ENCODE measurements at regions not wholly inside any gene's neighbourhood (a gene's known extent, or its start where the extent isn't known, plus 50 kb on each side); places are given as distances from the start of the nearest gene placed in this dataset.

DNA sequence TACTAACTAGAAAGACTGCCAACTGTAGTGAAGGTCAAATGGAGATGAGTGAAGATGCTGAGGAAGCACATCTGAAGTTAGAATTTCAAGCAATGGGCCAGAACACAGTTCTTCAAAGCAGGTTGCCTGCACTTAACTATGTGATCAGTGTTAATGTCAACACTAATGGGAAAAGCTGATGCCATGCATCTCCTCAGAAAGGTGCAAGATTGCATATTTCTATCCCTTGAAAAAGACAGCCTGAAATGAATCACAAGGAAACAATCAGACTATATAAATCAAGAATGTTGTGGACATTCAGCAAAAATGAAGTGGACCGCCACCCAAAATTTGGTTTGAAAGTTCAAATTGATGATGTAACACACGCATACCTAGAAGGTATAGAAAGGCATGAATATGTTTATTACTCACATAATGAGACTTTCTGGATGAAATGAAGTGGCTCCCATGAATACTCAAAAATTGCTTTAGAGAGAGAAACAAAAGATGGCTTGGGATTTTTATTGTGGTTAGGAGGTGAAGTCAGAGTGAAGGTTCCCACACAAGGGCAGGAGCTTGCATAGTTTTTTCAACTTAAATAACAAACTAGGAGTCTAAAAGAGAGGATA, 522.4 kb downstream of the KCTD12 start:
- no peak overlapping the region for H3K27ac ChIP-seq (ENCODE audit: low read depth, low read length)
- H3K9me3 ChIP-seq (ENCODE audit: insufficient read depth in 2 of 2, low read depth in 1 of 2, low read length in 1 of 2): no peaks in the 10 kb centered on the region
- no peak for DNase-seq (ENCODE audit: low read depth in 1 of 2, low spot score in 2 of 2)
- H2BK12ac ChIP-seq (ENCODE audit: low read depth, low read length): no peak overlapping the region
- no peak overlapping the region for H2AK5ac ChIP-seq (ENCODE audit: low read depth, low read length)
- no peak for FAIRE-seq
- no peaks in the 10 kb centered on the region for H3K79me2 ChIP-seq (ENCODE audit: control insufficient read depth in 1 of 2, insufficient read depth in 2 of 2, low read length in 2 of 2)
- H4K20me1 ChIP-seq (replicated peaks in 1 of 2; ENCODE audit: control insufficient read depth in 1 of 2, insufficient read depth in 2 of 2, low read length in 2 of 2): no peaks in the 10 kb centered on the region
- no peak overlapping the region for H2BK120ac ChIP-seq (replicated peaks; ENCODE audit: low read depth, low read length)
- no peak overlapping the region for H2BK5ac ChIP-seq (ENCODE audit: low read depth, low read length)
- no peak overlapping the region for H4K91ac ChIP-seq (replicated peaks; ENCODE audit: insufficient read length, low read length)
- peaks cover 2% of the 10 kb centered on the region; the same call in 1 of the 2 replicates for H3K23me2 ChIP-seq (ENCODE audit: low read depth, low read length)
- CTCF ChIA-PET (ENCODE audit: partially characterized antibody): no interaction called here
- H2BK15ac ChIP-seq (ENCODE audit: low read length): no peak overlapping the region
- H3K4ac ChIP-seq (replicated peaks; ENCODE audit: insufficient read length, low read depth, low read length): no peak overlapping the region
- H4K5ac ChIP-seq (ENCODE audit: insufficient read length, low read depth, low read length): no peak overlapping the region
- H3K9ac ChIP-seq (replicated peaks in 1 of 4; ENCODE audit: extremely low read depth in 1 of 4, low read depth in 3 of 4, low read length in 3 of 4): no peak overlapping the region
- H3K23ac ChIP-seq (ENCODE audit: insufficient read length): no peak overlapping the region
- no peaks in the 10 kb centered on the region for H3K79me1 ChIP-seq (ENCODE audit: low read depth, low read length)
- H3K14ac ChIP-seq (ENCODE audit: insufficient read length): no peak overlapping the region
- H3K4me2 ChIP-seq (ENCODE audit: insufficient read depth in 1 of 2, low read depth in 2 of 2, low read length in 2 of 2): no peak overlapping the region
- no peak overlapping the region for H2AFZ ChIP-seq (ENCODE audit: low read length)
- H2BK20ac ChIP-seq (ENCODE audit: low read length): no peak overlapping the region
- no peak overlapping the region for H3K18ac ChIP-seq (ENCODE audit: extremely low read depth, low read length)
- H3K27me3 ChIP-seq (replicated peaks in 1 of 4; ENCODE audit: control insufficient read depth in 3 of 4, extremely low read depth in 1 of 4, insufficient read depth in 3 of 4, low read length in 3 of 4): no peaks in the 10 kb centered on the region
- WGBS, 2 experiments (ENCODE audit: extremely low coverage in 1 of 2, insufficient coverage in 1 of 2, insufficient read length in 1 of 2, insufficient replicate concordance in 2 of 2, low coverage in 1 of 2, low lambda C conversion rate in 2 of 2, missing lambda C conversion rate in 1 of 2): 96% methylated on average over 2 of the region's 2 CpGs; no CpG with 5 or more reads in 1 of the 2 experiments
- H3K4me1 ChIP-seq (replicated peaks in 1 of 4; ENCODE audit: control insufficient read depth in 3 of 4, insufficient read depth in 4 of 4, low read length in 3 of 4): no peaks in the 10 kb centered on the region
- H3K56ac ChIP-seq (replicated peaks; ENCODE audit: insufficient read length, low read depth, low read length): no peak overlapping the region
- H3K4me3 ChIP-seq (ENCODE audit: extremely low read depth in 1 of 4, insufficient read depth in 2 of 4, low read depth in 3 of 4, low read length in 4 of 4): no peak overlapping the region
- POLR2A ChIA-PET (ENCODE audit: partially characterized antibody): no interaction called here
- no peaks in the 10 kb centered on the region for H3K36me3 ChIP-seq (ENCODE audit: control insufficient read depth in 2 of 4, insufficient read depth in 4 of 4, low read length in 3 of 4)
- no peak overlapping the region for H4K8ac ChIP-seq (ENCODE audit: extremely low read depth, insufficient read depth, low read length)
- no peak for TF ChIP-seq CBX8 (IDR thresholded peaks at IDR 0.05; ENCODE audit: borderline replicate concordance, low read depth, low read length)
- no peak for TF ChIP-seq GTF2F1 (IDR thresholded peaks at IDR 0.05; ENCODE audit: borderline replicate concordance, low read depth, low read length)
- no peak for TF ChIP-seq JUN (IDR thresholded peaks at IDR 0.05; ENCODE audit: low read depth, low read length)
- TF ChIP-seq RFX5 (IDR thresholded peaks at IDR 0.05; ENCODE audit: borderline replicate concordance, low read depth, low read length): no peak
- TF ChIP-seq, protein P1, sequence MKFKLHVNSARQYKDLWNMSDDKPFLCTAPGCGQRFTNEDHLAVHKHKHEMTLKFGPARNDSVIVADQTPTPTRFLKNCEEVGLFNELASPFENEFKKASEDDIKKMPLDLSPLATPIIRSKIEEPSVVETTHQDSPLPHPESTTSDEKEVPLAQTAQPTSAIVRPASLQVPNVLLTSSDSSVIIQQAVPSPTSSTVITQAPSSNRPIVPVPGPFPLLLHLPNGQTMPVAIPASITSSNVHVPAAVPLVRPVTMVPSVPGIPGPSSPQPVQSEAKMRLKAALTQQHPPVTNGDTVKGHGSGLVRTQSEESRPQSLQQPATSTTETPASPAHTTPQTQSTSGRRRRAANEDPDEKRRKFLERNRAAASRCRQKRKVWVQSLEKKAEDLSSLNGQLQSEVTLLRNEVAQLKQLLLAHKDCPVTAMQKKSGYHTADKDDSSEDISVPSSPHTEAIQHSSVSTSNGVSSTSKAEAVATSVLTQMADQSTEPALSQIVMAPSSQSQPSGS (IDR thresholded peaks at IDR 0.05; ENCODE audit: low read length): no peak
- no peak for TF ChIP-seq SP2 (IDR thresholded peaks at IDR 0.05; ENCODE audit: low read length)
- no peak for TF ChIP-seq TAF7 (optimal IDR thresholded peaks at IDR 0.05; ENCODE audit: borderline replicate concordance, low read depth, low read length)

All from H1 (cell line).